IMR-90 (cell line): ENCODE measurements at regions not wholly inside any gene's neighbourhood (a gene's known extent, or its start where the extent isn't known, plus 50 kb on each side); places are given as distances from the start of the nearest gene placed in this dataset.

Experiments used
- ATAC-seq: fragments of 200-7000 bp; cut with Tn5 transposase; 2 replicates; pipeline ENCODE4 v1.9.1; 2020; ENCODE audit warnings: low read depth, mild to moderate bottlenecking, moderate library complexity
- BruUV-seq: library from RNA; stranded (reverse); fragments of 400-500 nt; replicated peaks from 2 replicates; lab custom pipeline; 2021; lab: Mats Ljungman, UMichigan
- CTCF ChIA-PET: fragments of 300-600 bp; formaldehyde crosslinking; extraction: SDS; loops from one replicate; lab custom pipeline; 2021; ENCODE audit warnings: antibody characterized with exemption; lab: Yijun Ruan, JAX
- POLR2A ChIA-PET: fragments of 300-600 bp; sonication (Branson Sonifier 250); formaldehyde crosslinking; loops from one replicate; lab custom pipeline; 2022; ENCODE audit warnings: antibody characterized with exemption; ENCODE audit not compliant: unreplicated experiment; lab: Charles Lee
- DNase-seq: peaks from one replicate; pipeline ENCODE4 v3.0.0; 2013
- H2AFZ ChIP-seq: replicated peaks from 2 replicates; pipeline ENCODE3; 2013; ENCODE audit warnings: low read length, mild to moderate bottlenecking; ENCODE audit not compliant: poor library complexity
- H2AK5ac ChIP-seq: 2 replicates; pipeline ENCODE4 v1.6.1; 2013; ENCODE audit warnings: low read depth, low read length, inconsistent platforms
- H2AK9ac ChIP-seq: replicated peaks from 2 replicates; pipeline ENCODE3; 2013; ENCODE audit warnings: mild to moderate bottlenecking, low read depth, low read length, moderate library complexity; ENCODE audit not compliant: poor library complexity
- H2BK120ac ChIP-seq: 2 replicates; pipeline ENCODE4 v1.6.1; 2013; ENCODE audit warnings: low read depth, low read length, inconsistent platforms
- H2BK15ac ChIP-seq: 3 replicates; pipeline ENCODE4 v1.6.1; 2013; ENCODE audit warnings: low read depth, low read length, inconsistent platforms
- H2BK20ac ChIP-seq: 2 replicates; pipeline ENCODE4 v1.6.1; 2013; ENCODE audit warnings: low read depth, mild to moderate bottlenecking, inconsistent platforms, low read length, moderate library complexity
- H2BK5ac ChIP-seq: 2 replicates; pipeline ENCODE4 v1.6.1; 2013; ENCODE audit warnings: mild to moderate bottlenecking, low read depth, low read length, inconsistent platforms; ENCODE audit not compliant: poor library complexity, severe bottlenecking
- H3K14ac ChIP-seq: replicated peaks from 2 replicates; pipeline ENCODE4 v1.6.1; 2013; ENCODE audit warnings: low read depth, low read length, inconsistent platforms
- H3K18ac ChIP-seq: 2 replicates; pipeline ENCODE4 v1.6.1; 2013; ENCODE audit warnings: low read depth, low read length, control low read depth
- H3K23ac ChIP-seq: 2 replicates; pipeline ENCODE4 v1.6.1; 2013; ENCODE audit warnings: low read depth, low read length, inconsistent platforms
- H3K27ac ChIP-seq: 2 replicates; pipeline ENCODE4 v1.5.1; 2013; ENCODE audit warnings: mild to moderate bottlenecking, control low read depth, low read length; ENCODE audit not compliant: insufficient read depth
- H3K27me3 ChIP-seq: 2 replicates; pipeline ENCODE4 v1.6.1; 2013; ENCODE audit warnings: low read length; ENCODE audit not compliant: control insufficient read depth, insufficient read depth
- H3K36me3 ChIP-seq: 2 replicates; pipeline ENCODE4 v1.6.1; 2013; ENCODE audit warnings: low read length, mixed read lengths; ENCODE audit not compliant: control insufficient read depth, insufficient read depth
- H3K4ac ChIP-seq: 2 replicates; pipeline ENCODE4 v1.6.1; 2013; ENCODE audit warnings: low read depth, low read length, inconsistent platforms
- H3K4me1 ChIP-seq: 2 replicates; pipeline ENCODE4 v1.6.1; 2013; ENCODE audit warnings: low read length, mixed read lengths; ENCODE audit not compliant: control insufficient read depth, insufficient read depth
- H3K4me2 ChIP-seq: 2 replicates; pipeline ENCODE4 v1.6.1; 2013; ENCODE audit warnings: low read depth, mild to moderate bottlenecking, control low read depth, low read length, moderate library complexity
- H3K4me3 ChIP-seq: 2 replicates; pipeline ENCODE4 v1.5.1; 2013; ENCODE audit warnings: low read depth, mild to moderate bottlenecking, control low read depth, low read length, moderate library complexity; ENCODE audit not compliant: insufficient read depth
- H3K56ac ChIP-seq: 2 replicates; pipeline ENCODE4 v1.6.1; 2013; ENCODE audit warnings: low read length, inconsistent platforms; ENCODE audit not compliant: insufficient read depth; ENCODE audit errors: extremely low read depth
- H3K79me1 ChIP-seq, 2 experiments: 2 replicates each; pipeline ENCODE4 v1.6.1; 2013; ENCODE audit warnings: low read length in 2 of 2, inconsistent platforms in 1 of 2, low read depth in 1 of 2
- H3K9ac ChIP-seq: 2 replicates; pipeline ENCODE4 v1.6.1; 2013; ENCODE audit warnings: low read depth, low read length, control low read depth
- H3K9me1 ChIP-seq: 2 replicates; pipeline ENCODE4 v1.6.1; 2013; ENCODE audit warnings: low read length, inconsistent platforms; ENCODE audit not compliant: insufficient read depth
- H3K9me3 ChIP-seq: 2 replicates; pipeline ENCODE4 v1.6.1; 2013; ENCODE audit warnings: low read length; ENCODE audit not compliant: control insufficient read depth, insufficient read depth
- H4K20me1 ChIP-seq: 2 replicates; pipeline ENCODE4 v1.6.1; 2013; ENCODE audit warnings: low read length, inconsistent platforms; ENCODE audit not compliant: insufficient read depth
- H4K5ac ChIP-seq: 2 replicates; pipeline ENCODE4 v1.6.1; 2013; ENCODE audit warnings: mild to moderate bottlenecking, low read depth, low read length, control low read depth
- H4K8ac ChIP-seq, 2 experiments: 2 replicates each; pipeline ENCODE4 v1.6.1; 2013; ENCODE audit warnings: low read depth in 2 of 2, low read length in 2 of 2, control low read depth in 1 of 2, inconsistent platforms in 1 of 2
- H4K91ac ChIP-seq: 2 replicates; pipeline ENCODE4 v1.6.1; 2013; ENCODE audit warnings: low read depth, low read length, inconsistent platforms; ENCODE audit not compliant: insufficient read depth
- BHLHE40 ChIP-seq: fragments of 150-350 bp; IDR thresholded peaks from 2 replicates; pipeline ENCODE4 v1.6.1; 2016; ENCODE audit warnings: mild to moderate bottlenecking, low read depth, low read length
- CEBPB ChIP-seq: IDR thresholded peaks from 2 replicates; pipeline ENCODE4 v1.6.1; 2012; ENCODE audit warnings: low read depth, low read length, improper control_type of control experiment
- CHD1 ChIP-seq: IDR thresholded peaks from 2 replicates; pipeline ENCODE4 v1.6.1; 2012; ENCODE audit warnings: low read depth, low read length, improper control_type of control experiment
- FOS ChIP-seq: fragments of 150-350 bp; IDR thresholded peaks from 2 replicates; pipeline ENCODE4 v1.6.1; 2016; ENCODE audit warnings: low read depth, low read length
- MAFK ChIP-seq: IDR thresholded peaks from 2 replicates; pipeline ENCODE4 v1.6.1; 2012; ENCODE audit warnings: low read depth, low read length, improper control_type of control experiment
- MAZ ChIP-seq: IDR thresholded peaks from 2 replicates; pipeline ENCODE4 v1.6.1; 2012; ENCODE audit warnings: low read depth, mild to moderate bottlenecking, low read length, improper control_type of control experiment, moderate library complexity, borderline replicate concordance
- MXI1 ChIP-seq: IDR thresholded peaks from 2 replicates; pipeline ENCODE4 v1.6.1; 2012; ENCODE audit warnings: low read depth, mild to moderate bottlenecking, low read length, moderate library complexity, borderline replicate concordance
- NFE2L2 ChIP-seq: fragments of 150-350 bp; IDR thresholded peaks from 2 replicates; pipeline ENCODE4 v1.6.1; 2016; ENCODE audit warnings: low read depth, mild to moderate bottlenecking, low read length
- POLR2A ChIP-seq: IDR thresholded peaks from 2 replicates; pipeline ENCODE4 v1.6.1; 2012; ENCODE audit warnings: mild to moderate bottlenecking, low read depth, low read length
- RAD21 ChIP-seq: IDR thresholded peaks from 2 replicates; pipeline ENCODE4 v1.6.1; 2012; ENCODE audit warnings: low read length, improper control_type of control experiment
- RCOR1 ChIP-seq: IDR thresholded peaks from 2 replicates; pipeline ENCODE4 v1.6.1; 2012; ENCODE audit warnings: mild to moderate bottlenecking, low read length, improper control_type of control experiment; ENCODE audit not compliant: insufficient replicate concordance
- RFX5 ChIP-seq: IDR thresholded peaks from 2 replicates; pipeline ENCODE4 v1.8.0; 2012; ENCODE audit warnings: low read depth, mild to moderate bottlenecking, low read length, moderate library complexity
- SMC3 ChIP-seq: fragments of 150-350 bp; IDR thresholded peaks from 2 replicates; pipeline ENCODE4 v1.6.1; 2016; ENCODE audit warnings: low read depth, mild to moderate bottlenecking, antibody characterized with exemption, low read length, moderate library complexity
- USF2 ChIP-seq: fragments of 150-350 bp; IDR thresholded peaks from 2 replicates; pipeline ENCODE4 v1.6.1; 2017; ENCODE audit warnings: mild to moderate bottlenecking, antibody characterized with exemption, low read length, low read depth
- WGBS, 2 experiments: methylation state at CpG; one replicate each; pipeline versions ENCODE4 v1.1.5 to v1.1.7; 2013; ENCODE audit warnings: missing lambda C conversion rate in 2 of 2; ENCODE audit not compliant: insufficient read length in 1 of 2; ENCODE audit errors: extremely low coverage in 2 of 2; 5-methylcytosine and 5-hydroxymethylcytosine counted together
- dilution Hi-C: fragments of 300-500 bp; cut with HindIII; formaldehyde crosslinking; loops from one replicate; pipeline ENCODE4 v1.14.3; 2018; ENCODE audit warnings: low sequenced_read_pairs; ENCODE audit not compliant: unreplicated experiment
- in situ Hi-C: fragments of 300-500 bp; cut with MboI; formaldehyde crosslinking; loops from 3 replicates; pipeline ENCODE4 v1.14.3; 2019; ENCODE audit warnings: low sequenced_read_pairs, inconsistent platforms, mixed read lengths
- intact Hi-C: fragments of 100-400 bp; cut with micrococcal nuclease; formaldehyde crosslinking; loops from 2 replicates; pipeline ENCODE4 v1.10.0; 2022
- TF ChIP-seq, protein P1 (sequence below): fragments of 150-350 bp; IDR thresholded peaks from 2 replicates; pipeline ENCODE4 v1.6.1; 2016; ENCODE audit warnings: low read depth, mild to moderate bottlenecking, low read length, moderate library complexity, borderline replicate concordance
- TF ChIP-seq, protein P2 (sequence below): conservative IDR thresholded peaks from 2 replicates; pipeline ENCODE4 v1.5.1; 2012; ENCODE audit warnings: mild to moderate bottlenecking, low read depth, low read length, improper control_type of control experiment

DNA sequence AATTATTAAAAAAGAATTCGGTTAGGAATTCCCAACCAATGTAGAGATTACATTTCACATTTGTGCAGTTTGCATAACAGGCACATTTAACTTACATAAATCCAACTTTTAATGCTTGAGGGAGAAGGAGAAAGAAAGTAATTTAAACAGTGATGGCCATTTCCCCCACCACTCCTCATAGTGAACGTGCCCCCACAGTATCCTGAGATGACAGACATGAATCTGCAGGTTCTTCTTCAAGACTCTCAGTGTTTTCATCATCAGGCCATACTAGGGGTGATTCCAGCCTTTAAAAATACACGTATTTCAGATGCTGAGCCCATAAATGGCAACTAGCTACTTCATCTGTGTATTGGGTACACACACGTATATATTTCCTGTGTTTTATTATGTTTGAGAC lies 51.3 kb upstream of the WIPF1 start:
- no peak overlapping the region for H3K18ac ChIP-seq

More for the DNA sequence above, 51.3 kb upstream of the WIPF1 start:
- Histone ChIP-seq H2AK9ac (no peak overlapping the region), H2BK5ac (no peak overlapping the region), H3K4ac (no peak overlapping the region), H3K23ac (no peak overlapping the region), H3K9ac (no peak overlapping the region), H3K27ac (no peak overlapping the region), H2BK20ac (no peak overlapping the region), H4K20me1 (no peaks in the 10 kb centered on the region), H3K79me1 (peaks cover 27 to 32% of the 10 kb centered on the region in 2 experiments), H3K9me3 (peaks cover 5% of the 10 kb centered on the region), H2BK15ac (no peak overlapping the region), H3K9me1 (no peaks in the 10 kb centered on the region), H4K8ac (no peak overlapping the region), H2AFZ (no peak overlapping the region), H3K4me3 (no peak overlapping the region), H3K36me3 (no peaks in the 10 kb centered on the region; the same call in 1 of the 2 replicates), H3K56ac (no peak overlapping the region), H3K4me2 (no peak overlapping the region), H2AK5ac (no peak overlapping the region), H3K27me3 (no peaks in the 10 kb centered on the region), H3K14ac (no peak overlapping the region), H2BK120ac (no peak overlapping the region), H3K4me1 (no peaks in the 10 kb centered on the region; the same call in 1 of the 2 replicates), H4K91ac (no peak overlapping the region), H4K5ac (no peak overlapping the region)
- dilution Hi-C loops, result no loop called here
- ATAC-seq (no peak), DNase-seq (no peak)
- TF ChIP-seq RFX5 (no peak), RCOR1 (no peak), CEBPB (no peak), RAD21 (no peak), FOS (no peak), BHLHE40 (no peak), MXI1 (no peak), MAFK (no peak), CHD1 (no peak), NFE2L2 (no peak), USF2 (no peak), SMC3 (no peak), MAZ (no peak), POLR2A (no peak)
- TF ChIP-seq, protein P1, sequence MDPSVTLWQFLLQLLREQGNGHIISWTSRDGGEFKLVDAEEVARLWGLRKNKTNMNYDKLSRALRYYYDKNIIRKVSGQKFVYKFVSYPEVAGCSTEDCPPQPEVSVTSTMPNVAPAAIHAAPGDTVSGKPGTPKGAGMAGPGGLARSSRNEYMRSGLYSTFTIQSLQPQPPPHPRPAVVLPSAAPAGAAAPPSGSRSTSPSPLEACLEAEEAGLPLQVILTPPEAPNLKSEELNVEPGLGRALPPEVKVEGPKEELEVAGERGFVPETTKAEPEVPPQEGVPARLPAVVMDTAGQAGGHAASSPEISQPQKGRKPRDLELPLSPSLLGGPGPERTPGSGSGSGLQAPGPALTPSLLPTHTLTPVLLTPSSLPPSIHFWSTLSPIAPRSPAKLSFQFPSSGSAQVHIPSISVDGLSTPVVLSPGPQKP, result no peak
- TF ChIP-seq, protein P2, sequence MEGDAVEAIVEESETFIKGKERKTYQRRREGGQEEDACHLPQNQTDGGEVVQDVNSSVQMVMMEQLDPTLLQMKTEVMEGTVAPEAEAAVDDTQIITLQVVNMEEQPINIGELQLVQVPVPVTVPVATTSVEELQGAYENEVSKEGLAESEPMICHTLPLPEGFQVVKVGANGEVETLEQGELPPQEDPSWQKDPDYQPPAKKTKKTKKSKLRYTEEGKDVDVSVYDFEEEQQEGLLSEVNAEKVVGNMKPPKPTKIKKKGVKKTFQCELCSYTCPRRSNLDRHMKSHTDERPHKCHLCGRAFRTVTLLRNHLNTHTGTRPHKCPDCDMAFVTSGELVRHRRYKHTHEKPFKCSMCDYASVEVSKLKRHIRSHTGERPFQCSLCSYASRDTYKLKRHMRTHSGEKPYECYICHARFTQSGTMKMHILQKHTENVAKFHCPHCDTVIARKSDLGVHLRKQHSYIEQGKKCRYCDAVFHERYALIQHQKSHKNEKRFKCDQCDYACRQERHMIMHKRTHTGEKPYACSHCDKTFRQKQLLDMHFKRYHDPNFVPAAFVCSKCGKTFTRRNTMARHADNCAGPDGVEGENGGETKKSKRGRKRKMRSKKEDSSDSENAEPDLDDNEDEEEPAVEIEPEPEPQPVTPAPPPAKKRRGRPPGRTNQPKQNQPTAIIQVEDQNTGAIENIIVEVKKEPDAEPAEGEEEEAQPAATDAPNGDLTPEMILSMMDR, result no peak
- no TSS peak for BruUV-seq
- intact Hi-C loops, result no loop called here
- CTCF ChIA-PET, result no interaction called here
- POLR2A ChIA-PET, result no interaction called here
- in situ Hi-C loops, result no loop called here
- WGBS, 2 experiments, result 100% methylated on average over 2 of the region's 4 CpGs; no CpG with 5 or more reads in 1 of the 2 experiments
